ENCODE measurements at regions not wholly inside any gene's neighbourhood (a gene's known extent, or its start where the extent isn't known, plus 50 kb on each side); places are given as distances from the start of the nearest gene placed in this dataset.

- DNase-seq (ENCODE audit: extremely low read depth in 1 of 4, low spot score in 3 of 4) (no peak), FAIRE-seq (no peak), ATAC-seq (no peak)
- BruUV-seq (replicated peaks): no TSS peak
- POLR2A ChIA-PET: no interaction called here
- no peaks in the 10 kb centered on the region for H3K36me3 ChIP-seq (ENCODE audit: control insufficient read depth, insufficient read depth, low read length)
- H3K27me3 ChIP-seq (ENCODE audit: control insufficient read depth in 2 of 2, insufficient read depth in 2 of 2, low read length in 2 of 2): peaks cover 13% of the 10 kb centered on the region in 2 experiments; a peak in 4 of 5 replicates
- no peak overlapping the region for H3K4me2 ChIP-seq (ENCODE audit: insufficient read depth, low read length)
- H3K79me2 ChIP-seq (ENCODE audit: control insufficient read depth, insufficient read depth, low read length): no peaks in the 10 kb centered on the region
- no peak overlapping the region for H3K27ac ChIP-seq (ENCODE audit: extremely low read depth, low read depth, low read length)
- H3K4me3 ChIP-seq: no peak overlapping the region
- H3K9me1 ChIP-seq (ENCODE audit: control insufficient read depth, insufficient read depth, low read length): no peaks in the 10 kb centered on the region
- intact Hi-C loops (cut with micrococcal nuclease): no loop called here
- no peaks in the 10 kb centered on the region for H4K20me1 ChIP-seq (replicated peaks; ENCODE audit: control insufficient read depth, insufficient read depth, low read length)
- H2AFZ ChIP-seq (ENCODE audit: low read depth, low read length): no peak overlapping the region
- in situ Hi-C loops (cut with MboI): no loop called here
- H3K4me1 ChIP-seq (replicated peaks in 1 of 2; ENCODE audit: control insufficient read depth in 2 of 2, insufficient read depth in 2 of 2, low read length in 2 of 2): no peaks in the 10 kb centered on the region; a peak in 1 of 5 replicates
- CTCF ChIA-PET (ENCODE audit: low intra/inter-chr PET ratio): no interaction called here
- H3K9ac ChIP-seq (ENCODE audit: insufficient read depth in 1 of 2, low read depth in 2 of 2, low read length in 2 of 2): no peak overlapping the region
- H3K9me3 ChIP-seq (replicated peaks; ENCODE audit: control insufficient read depth, insufficient read depth, low read depth, low read length): no peaks in the 10 kb centered on the region
- TF ChIP-seq ZEB2 (IDR thresholded peaks at IDR 0.05) (no peak), CCNT2 (IDR thresholded peaks at IDR 0.05; ENCODE audit: borderline replicate concordance, extremely low read depth, insufficient read length, low read depth, low read length) (no peak), NFE2 (IDR thresholded peaks at IDR 0.05; ENCODE audit: low read depth) (no peak), THRAP3 (IDR thresholded peaks at IDR 0.05; ENCODE audit: borderline replicate concordance) (no peak), ZBTB40 (IDR thresholded peaks at IDR 0.05) (no peak), ZBTB40 (CRISPR knock-in tag; IDR thresholded peaks at IDR 0.05) (no peak), KHSRP (IDR thresholded peaks at IDR 0.05) (no peak), SNRNP70 (optimal IDR thresholded peaks at IDR 0.05; ENCODE audit: low read depth, low read length) (no peak), SRSF7 (optimal IDR thresholded peaks at IDR 0.05; ENCODE audit: low read depth, low read length) (no peak), SMARCA4 (IDR thresholded peaks at IDR 0.05) (no peak), PKNOX1 (IDR thresholded peaks at IDR 0.05) (no peak), PHTF2 (CRISPR knock-in tag; IDR thresholded peaks at IDR 0.05) (no peak), HNRNPL (IDR thresholded peaks at IDR 0.05; ENCODE audit: low read depth, low read length) (no peak), ZNF217 (CRISPR knock-in tag; IDR thresholded peaks at IDR 0.05) (no peak)
- TF ChIP-seq, protein P1, sequence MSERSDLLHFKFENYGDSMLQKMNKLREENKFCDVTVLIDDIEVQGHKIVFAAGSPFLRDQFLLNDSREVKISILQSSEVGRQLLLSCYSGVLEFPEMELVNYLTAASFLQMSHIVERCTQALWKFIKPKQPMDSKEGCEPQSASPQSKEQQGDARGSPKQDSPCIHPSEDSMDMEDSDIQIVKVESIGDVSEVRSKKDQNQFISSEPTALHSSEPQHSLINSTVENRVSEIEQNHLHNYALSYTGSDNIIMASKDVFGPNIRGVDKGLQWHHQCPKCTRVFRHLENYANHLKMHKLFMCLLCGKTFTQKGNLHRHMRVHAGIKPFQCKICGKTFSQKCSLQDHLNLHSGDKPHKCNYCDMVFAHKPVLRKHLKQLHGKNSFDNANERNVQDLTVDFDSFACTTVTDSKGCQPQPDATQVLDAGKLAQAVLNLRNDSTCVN (CRISPR knock-in tag; IDR thresholded peaks at IDR 0.05): no peak
Observed at GRCh38 chr5:68732251-68732650, 361.6 kb upstream of the SLC30A5 start.

Data from K562 (cell line).